ENCODE measurements at regions not wholly inside any gene's neighbourhood (a gene's known extent, or its start where the extent isn't known, plus 50 kb on each side); places are given as distances from the start of the nearest gene placed in this dataset.

- TF ChIP-seq CTCF (IDR thresholded peaks at IDR 0.05; ENCODE audit: insufficient read depth, low read length) (no peak), GABPA (IDR thresholded peaks at IDR 0.05; ENCODE audit: low read depth) (no peak)
Measured at GRCh38 chr5:89388872-89389271, 505.9 kb upstream of the MEF2C start.
